ENCODE measurements at regions not wholly inside any gene's neighbourhood (a gene's known extent, or its start where the extent isn't known, plus 50 kb on each side); places are given as distances from the start of the nearest gene placed in this dataset.
A peak's percentile ranks its signal among the peaks of the same experiment; 100 is the strongest.

- no peak for DNase-seq
Observed at GRCh38 chr12:67427336-67427735, 158.2 kb downstream of the CAND1 start.

- no peak for DNase-seq
Observed at GRCh38 chr12:67428431-67428830, 159.3 kb downstream of the CAND1 start.

- DNase-seq: no peak
Observed at GRCh38 chr12:67430708-67431335, 161.7 kb downstream of the CAND1 start.

- DNase-seq: no peak
Observed at GRCh38 chr12:67431411-67432020, 162.4 kb downstream of the CAND1 start.

- DNase-seq: no peak
Observed at GRCh38 chr12:67433385-67434175, 164.4 kb downstream of the CAND1 start.

- no peak for DNase-seq
Observed at GRCh38 chr12:67434671-67435370, 165.7 kb downstream of the CAND1 start.

GRCh38 chr12:67436230-67436629, 167.1 kb downstream of the CAND1 start:
- DNase-seq: no peak

- no peak for DNase-seq
Observed at GRCh38 chr12:67437011-67437410, 167.9 kb downstream of the CAND1 start.

- DNase-seq: no peak
Observed at GRCh38 chr12:67439611-67440010, 170.5 kb downstream of the CAND1 start.

- peak; percentile 82 to 86 for DNase-seq
Observed at GRCh38 chr12:67441736-67442346, 172.7 kb downstream of the CAND1 start.

GRCh38 chr12:67442347-67442841, 173.2 kb downstream of the CAND1 start:
- DNase-seq: no peak

- DNase-seq: no peak
Observed at GRCh38 chr12:67442896-67443295, 173.7 kb downstream of the CAND1 start.

GRCh38 chr12:67444542-67444941, 175.4 kb downstream of the CAND1 start:
- DNase-seq: no peak

GRCh38 chr12:67446716-67447115, 177.6 kb downstream of the CAND1 start:
- DNase-seq: no peak

GRCh38 chr12:67447180-67447579, 178.0 kb downstream of the CAND1 start:
- DNase-seq: no peak

GRCh38 chr12:67449591-67450052, 180.5 kb downstream of the CAND1 start:
- peak in 1 of 2 experiments; percentile 15 for DNase-seq

GRCh38 chr12:67450441-67450840, 181.3 kb downstream of the CAND1 start:
- DNase-seq: no peak

GRCh38 chr12:67451206-67451605, 182.0 kb downstream of the CAND1 start:
- no peak for DNase-seq

GRCh38 chr12:67452119-67452805, 183.1 kb downstream of the CAND1 start:
- peak; percentile 12 to 30 for DNase-seq

- DNase-seq: no peak
Observed at GRCh38 chr12:67453191-67453590, 184.0 kb downstream of the CAND1 start.

- DNase-seq: no peak
Observed at GRCh38 chr12:67455236-67455635, 186.1 kb downstream of the CAND1 start.

GRCh38 chr12:67456431-67456901, 187.3 kb downstream of the CAND1 start:
- DNase-seq: no peak

Measured in activated CD4-positive, alpha-beta T cell treated with anti-CD3 and anti-CD28 coated beads, Interleukin-2, amount 50 U/mL, for 48 hours (primary cell).